SK-N-SH (cell line): ENCODE measurements at regions not wholly inside any gene's neighbourhood (a gene's known extent, or its start where the extent isn't known, plus 50 kb on each side); places are given as distances from the start of the nearest gene placed in this dataset.

Experiments
- CTCF ChIA-PET: fragments of 300-600, 350-600 bp; formaldehyde crosslinking; extraction: SDS; loops from one replicate; lab custom pipeline; 2021; lab: Yijun Ruan, JAX
- POLR2A ChIA-PET: fragments of 350-600 bp; sonication (Branson Sonifier 250); formaldehyde crosslinking; extraction: SDS; loops from one replicate; lab custom pipeline; 2020; ENCODE audit warnings: antibody characterized with exemption, inconsistent platforms; lab: Yijun Ruan, JAX
- DNase-seq: peaks from one replicate; pipeline ENCODE4 v3.0.0; 2012
- H2AFZ ChIP-seq: fragments of 200-600 bp; sonication (generic); 2 replicates; pipeline ENCODE4 v1.8.1; 2016; ENCODE audit warnings: antibody characterized with exemption, mild to moderate bottlenecking, low read depth
- H3F3A ChIP-seq: fragments of 200-600 bp; sonication (generic); replicated peaks from 2 replicates; pipeline ENCODE3; 2016; ENCODE audit warnings: antibody characterized with exemption, mild to moderate bottlenecking; ENCODE audit not compliant: insufficient read depth
- H3K27ac ChIP-seq, 2 experiments: fragments of 200-500 bp in 1 of 2; fragments of 200-600 bp in 1 of 2; sonication (Bioruptor generic) in 1 of 2; sonication (generic), shearing (Covaris generic) in 1 of 2; 2 replicates each; pipeline versions ENCODE4 v1.5.1 to v1.6.1; 2014 to 2016; ENCODE audit warnings: low read depth in 2 of 2, inconsistent platforms in 1 of 2, low read length in 1 of 2, mild to moderate bottlenecking in 1 of 2, mixed read lengths in 1 of 2
- H3K27me3 ChIP-seq: fragments of 200-600 bp; sonication (generic), shearing (Covaris generic); 2 replicates; pipeline ENCODE4 v1.6.1; 2016; ENCODE audit warnings: mixed run types; ENCODE audit not compliant: insufficient read depth
- H3K36me3 ChIP-seq, 2 experiments: fragments of 200-500 bp in 1 of 2; fragments of 200-600 bp in 1 of 2; sonication (Bioruptor generic) in 1 of 2; sonication (generic) in 1 of 2; replicated peaks in 1 of 2; 2 replicates each; pipeline versions ENCODE3 to v1.5.1; 2014 to 2016; ENCODE audit warnings: low read length in 1 of 2, mild to moderate bottlenecking in 1 of 2; ENCODE audit not compliant: insufficient read depth in 2 of 2, control insufficient read depth in 1 of 2
- H3K4me1 ChIP-seq, 2 experiments: fragments of 200-500 bp in 1 of 2; fragments of 200-600 bp in 1 of 2; sonication (Bioruptor generic) in 1 of 2; sonication (generic), shearing (Covaris generic) in 1 of 2; 2 replicates each; pipeline versions ENCODE4 v1.5.1 to v1.6.1; 2014 to 2016; ENCODE audit warnings: low read depth in 1 of 2, low read length in 1 of 2, mixed run types in 1 of 2; ENCODE audit not compliant: insufficient read depth in 2 of 2, control insufficient read depth in 1 of 2
- H3K4me2 ChIP-seq: fragments of 200-600 bp; sonication (generic), shearing (Covaris generic); 2 replicates; pipeline ENCODE4 v1.6.1; 2017; ENCODE audit warnings: mixed run types
- H3K4me3 ChIP-seq, 2 experiments: fragments of 200-500 bp in 1 of 2; fragments of 200-600 bp in 1 of 2; sonication (Bioruptor generic) in 1 of 2; sonication (generic), shearing (Covaris generic) in 1 of 2; 2 replicates each; pipeline versions ENCODE4 v1.5.1 to v1.8.1; 2014 to 2016; ENCODE audit warnings: low read depth in 2 of 2, inconsistent platforms in 1 of 2, low read length in 1 of 2, mild to moderate bottlenecking in 1 of 2, mixed read lengths in 1 of 2, moderate library complexity in 1 of 2
- H3K79me2 ChIP-seq: fragments of 200-600 bp; sonication (generic); 2 replicates; pipeline ENCODE4 v1.8.1; 2017; ENCODE audit warnings: mild to moderate bottlenecking; ENCODE audit not compliant: insufficient read depth
- H3K9ac ChIP-seq: fragments of 200-600 bp; sonication (generic); 2 replicates; pipeline ENCODE4 v1.6.1; 2017; ENCODE audit warnings: mixed run types
- H3K9me2 ChIP-seq: fragments of 200-600 bp; sonication (generic); 2 replicates; pipeline ENCODE4 v1.6.1; 2017; ENCODE audit warnings: mixed run types
- H3K9me3 ChIP-seq: fragments of 200-600 bp; sonication (generic); 2 replicates; pipeline ENCODE4 v1.6.1; 2017; ENCODE audit warnings: mixed run types, mild to moderate bottlenecking, moderate library complexity
- H4K20me1 ChIP-seq: fragments of 200-600 bp; sonication (generic); 2 replicates; pipeline ENCODE4 v1.6.1; 2017; ENCODE audit warnings: mild to moderate bottlenecking, mixed run types; ENCODE audit not compliant: insufficient read depth
- FOXM1 ChIP-seq: IDR thresholded peaks from 2 replicates; pipeline ENCODE4 v1.4.0; 2012; ENCODE audit warnings: low read depth, mild to moderate bottlenecking
- TAF1 ChIP-seq: IDR thresholded peaks from 2 replicates; pipeline ENCODE4 v1.6.1; 2012; ENCODE audit warnings: low read depth, mild to moderate bottlenecking, low read length, moderate library complexity, borderline replicate concordance
- TCF12 ChIP-seq: IDR thresholded peaks from 2 replicates; pipeline ENCODE4 v1.4.0; 2012
- WGBS: methylation state at CpG from one replicate; pipeline ENCODE4 v1.1.6; 2017; ENCODE audit warnings: low lambda C conversion rate; 5-methylcytosine and 5-hydroxymethylcytosine counted together
- TF ChIP-seq, protein P1 (sequence below): fragments of 200-600 bp; sonication (generic); IDR thresholded peaks from 2 replicates; pipeline ENCODE4 v1.6.1; 2017; ENCODE audit warnings: antibody characterized with exemption, mild to moderate bottlenecking, moderate library complexity
- TF ChIP-seq, protein P2 (sequence below): IDR thresholded peaks from 2 replicates; pipeline ENCODE4 v1.4.0; 2012; ENCODE audit warnings: low read depth
- TF ChIP-seq, protein P3 (sequence below): IDR thresholded peaks from 2 replicates; pipeline ENCODE4 v1.6.1; 2012; ENCODE audit warnings: mild to moderate bottlenecking, low read depth, low read length, moderate library complexity

DNA sequence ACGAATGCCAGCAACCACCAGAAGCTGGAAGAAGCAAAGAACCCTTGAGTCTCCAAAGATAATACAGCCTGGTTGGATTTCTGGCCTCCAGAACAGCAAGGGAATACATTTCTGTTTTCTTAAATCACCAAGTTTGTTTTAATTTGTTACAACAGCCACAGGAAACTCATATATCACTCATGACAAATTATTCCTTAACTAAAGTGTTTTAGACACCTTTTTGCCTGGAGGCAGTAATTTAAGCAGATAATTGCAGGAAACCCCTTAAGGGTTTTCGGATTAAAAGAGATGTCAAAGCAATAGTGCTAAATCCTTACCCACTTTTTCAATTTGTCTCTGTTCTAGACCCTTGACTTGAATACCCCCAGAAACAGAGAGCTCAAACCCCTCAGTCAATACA is 1050.0 kb downstream of the EPHA7 start:
- TF ChIP-seq, protein P1, sequence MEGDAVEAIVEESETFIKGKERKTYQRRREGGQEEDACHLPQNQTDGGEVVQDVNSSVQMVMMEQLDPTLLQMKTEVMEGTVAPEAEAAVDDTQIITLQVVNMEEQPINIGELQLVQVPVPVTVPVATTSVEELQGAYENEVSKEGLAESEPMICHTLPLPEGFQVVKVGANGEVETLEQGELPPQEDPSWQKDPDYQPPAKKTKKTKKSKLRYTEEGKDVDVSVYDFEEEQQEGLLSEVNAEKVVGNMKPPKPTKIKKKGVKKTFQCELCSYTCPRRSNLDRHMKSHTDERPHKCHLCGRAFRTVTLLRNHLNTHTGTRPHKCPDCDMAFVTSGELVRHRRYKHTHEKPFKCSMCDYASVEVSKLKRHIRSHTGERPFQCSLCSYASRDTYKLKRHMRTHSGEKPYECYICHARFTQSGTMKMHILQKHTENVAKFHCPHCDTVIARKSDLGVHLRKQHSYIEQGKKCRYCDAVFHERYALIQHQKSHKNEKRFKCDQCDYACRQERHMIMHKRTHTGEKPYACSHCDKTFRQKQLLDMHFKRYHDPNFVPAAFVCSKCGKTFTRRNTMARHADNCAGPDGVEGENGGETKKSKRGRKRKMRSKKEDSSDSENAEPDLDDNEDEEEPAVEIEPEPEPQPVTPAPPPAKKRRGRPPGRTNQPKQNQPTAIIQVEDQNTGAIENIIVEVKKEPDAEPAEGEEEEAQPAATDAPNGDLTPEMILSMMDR = no peak
- no peak for TF ChIP-seq TCF12
- TF ChIP-seq, protein P2, sequence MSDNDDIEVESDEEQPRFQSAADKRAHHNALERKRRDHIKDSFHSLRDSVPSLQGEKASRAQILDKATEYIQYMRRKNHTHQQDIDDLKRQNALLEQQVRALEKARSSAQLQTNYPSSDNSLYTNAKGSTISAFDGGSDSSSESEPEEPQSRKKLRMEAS = no peak
- ChIA-PET CTCF (no interaction called here), POLR2A (no interaction called here)
- H3K9ac ChIP-seq = no peak overlapping the region
- no peak overlapping the region for H2AFZ ChIP-seq
- no peaks in the 10 kb centered on the region for H3K9me3 ChIP-seq
- no peak overlapping the region for H3K4me2 ChIP-seq
- no peaks in the 10 kb centered on the region for H3F3A ChIP-seq
- WGBS = 14% methylated on average over 2 of the region's 2 CpGs
- H3K4me1 ChIP-seq = no peaks in the 10 kb centered on the region
- H3K9me2 ChIP-seq = no peaks in the 10 kb centered on the region
- no peak overlapping the region for H3K27ac ChIP-seq
- DNase-seq = no peak
- H3K27me3 ChIP-seq = no peaks in the 10 kb centered on the region
- no peaks in the 10 kb centered on the region for H3K79me2 ChIP-seq
- no peaks in the 10 kb centered on the region for H4K20me1 ChIP-seq
- no peak overlapping the region for H3K4me3 ChIP-seq
- H3K36me3 ChIP-seq = no peaks in the 10 kb centered on the region

DNA sequence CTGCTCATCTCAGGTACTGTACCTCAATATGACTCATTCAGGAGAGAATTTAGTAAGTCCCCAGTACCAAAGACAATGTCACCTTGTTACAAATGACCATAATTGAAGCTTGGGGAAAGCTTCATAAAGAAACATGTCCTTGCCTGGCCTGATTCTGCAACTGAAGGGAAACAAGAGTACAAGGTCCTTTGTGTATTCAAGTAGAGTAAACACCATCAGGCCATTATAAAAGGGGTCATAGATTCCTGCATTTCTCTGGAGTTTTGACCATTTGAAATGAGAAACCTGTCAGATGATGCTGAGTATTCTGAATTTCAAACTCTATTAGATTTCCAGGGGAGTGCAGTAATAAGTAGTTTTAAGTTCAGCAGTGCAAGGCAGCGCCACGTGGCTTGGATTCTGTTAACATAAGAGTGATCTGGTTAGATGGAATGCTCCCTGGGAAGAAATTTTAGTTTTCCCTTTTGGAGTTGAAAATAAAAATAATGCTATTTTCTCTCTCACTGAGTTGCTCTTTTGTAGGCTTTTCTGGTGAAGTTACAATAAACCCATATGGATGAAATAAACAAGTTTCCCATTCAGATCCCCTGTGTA is 1054.3 kb downstream of the EPHA7 start:
- Histone ChIP-seq H3K27ac (no peak overlapping the region), H3F3A (no peaks in the 10 kb centered on the region), H3K4me3 (no peak overlapping the region), H3K9me3 (no peaks in the 10 kb centered on the region), H3K4me1 (peaks cover 0 to 9% of the 10 kb centered on the region in 2 experiments; a peak in 2 of 4 replicates), H3K9me2 (no peaks in the 10 kb centered on the region), H3K79me2 (no peaks in the 10 kb centered on the region), H3K36me3 (no peaks in the 10 kb centered on the region), H3K27me3 (no peaks in the 10 kb centered on the region), H2AFZ (no peak overlapping the region), H4K20me1 (no peaks in the 10 kb centered on the region), H3K9ac (no peak overlapping the region), H3K4me2 (no peak overlapping the region)
- ChIA-PET POLR2A (no interaction called here), CTCF (no interaction called here)
- DNase-seq = no peak
- 15% methylated on average over 2 of the region's 2 CpGs for WGBS
- TF ChIP-seq TCF12 (no peak), FOXM1 (no peak), TAF1 (no peak)
- TF ChIP-seq, protein P3, sequence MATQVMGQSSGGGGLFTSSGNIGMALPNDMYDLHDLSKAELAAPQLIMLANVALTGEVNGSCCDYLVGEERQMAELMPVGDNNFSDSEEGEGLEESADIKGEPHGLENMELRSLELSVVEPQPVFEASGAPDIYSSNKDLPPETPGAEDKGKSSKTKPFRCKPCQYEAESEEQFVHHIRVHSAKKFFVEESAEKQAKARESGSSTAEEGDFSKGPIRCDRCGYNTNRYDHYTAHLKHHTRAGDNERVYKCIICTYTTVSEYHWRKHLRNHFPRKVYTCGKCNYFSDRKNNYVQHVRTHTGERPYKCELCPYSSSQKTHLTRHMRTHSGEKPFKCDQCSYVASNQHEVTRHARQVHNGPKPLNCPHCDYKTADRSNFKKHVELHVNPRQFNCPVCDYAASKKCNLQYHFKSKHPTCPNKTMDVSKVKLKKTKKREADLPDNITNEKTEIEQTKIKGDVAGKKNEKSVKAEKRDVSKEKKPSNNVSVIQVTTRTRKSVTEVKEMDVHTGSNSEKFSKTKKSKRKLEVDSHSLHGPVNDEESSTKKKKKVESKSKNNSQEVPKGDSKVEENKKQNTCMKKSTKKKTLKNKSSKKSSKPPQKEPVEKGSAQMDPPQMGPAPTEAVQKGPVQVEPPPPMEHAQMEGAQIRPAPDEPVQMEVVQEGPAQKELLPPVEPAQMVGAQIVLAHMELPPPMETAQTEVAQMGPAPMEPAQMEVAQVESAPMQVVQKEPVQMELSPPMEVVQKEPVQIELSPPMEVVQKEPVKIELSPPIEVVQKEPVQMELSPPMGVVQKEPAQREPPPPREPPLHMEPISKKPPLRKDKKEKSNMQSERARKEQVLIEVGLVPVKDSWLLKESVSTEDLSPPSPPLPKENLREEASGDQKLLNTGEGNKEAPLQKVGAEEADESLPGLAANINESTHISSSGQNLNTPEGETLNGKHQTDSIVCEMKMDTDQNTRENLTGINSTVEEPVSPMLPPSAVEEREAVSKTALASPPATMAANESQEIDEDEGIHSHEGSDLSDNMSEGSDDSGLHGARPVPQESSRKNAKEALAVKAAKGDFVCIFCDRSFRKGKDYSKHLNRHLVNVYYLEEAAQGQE = no peak
- TF ChIP-seq, protein P1 = no peak
